SKM-1 (cell line): ENCODE measurements at regions not wholly inside any gene's neighbourhood (a gene's known extent, or its start where the extent isn't known, plus 50 kb on each side); places are given as distances from the start of the nearest gene placed in this dataset.

ENCODE experiments used
- DNase-seq: peaks from one replicate; lab custom pipeline; 2025; ENCODE audit not compliant: unreplicated experiment; lab: John Stamatoyannopoulos, UW

DNA sequence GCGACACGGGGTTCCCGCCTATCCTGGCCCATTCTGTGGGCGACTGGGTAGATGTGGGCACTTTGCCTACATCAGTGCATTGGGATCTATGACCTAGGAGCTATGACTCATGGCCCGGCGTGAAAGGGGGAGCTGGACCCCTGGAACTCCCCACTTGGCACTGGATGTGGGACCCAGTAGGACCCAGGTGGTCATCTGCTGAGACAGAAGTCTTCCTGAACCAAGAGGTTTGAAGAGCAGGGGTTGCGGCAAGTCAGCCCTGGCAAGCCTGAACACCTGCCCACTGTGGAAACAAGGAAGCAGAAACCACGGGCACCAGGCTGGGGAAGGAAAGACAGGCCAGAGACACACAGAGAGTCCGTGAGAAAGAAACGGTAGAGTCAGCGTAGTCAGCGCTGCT lies 656.7 kb downstream of the AJAP1 start:
- no peak for DNase-seq

DNA sequence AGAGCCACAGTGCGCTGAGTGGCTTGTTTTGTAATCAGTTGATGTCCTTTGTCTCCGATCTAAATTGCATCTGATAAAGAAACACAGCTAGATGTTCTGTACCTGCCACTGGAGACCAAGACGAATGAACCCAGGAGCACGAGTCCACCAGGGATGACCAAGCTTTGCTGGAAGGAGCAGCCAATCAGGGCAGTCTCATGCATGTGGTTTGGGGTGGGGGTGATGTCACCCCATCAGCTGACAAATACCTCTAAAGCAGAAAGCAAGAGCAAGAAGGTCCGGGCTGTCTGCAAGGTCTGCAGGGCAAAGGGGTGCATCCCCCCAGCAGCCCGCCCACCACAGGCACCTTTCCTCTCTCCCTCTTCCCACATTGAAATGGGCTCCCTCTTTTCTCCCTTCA lies 653.8 kb downstream of the AJAP1 start:
- DNase-seq, result no peak

DNA sequence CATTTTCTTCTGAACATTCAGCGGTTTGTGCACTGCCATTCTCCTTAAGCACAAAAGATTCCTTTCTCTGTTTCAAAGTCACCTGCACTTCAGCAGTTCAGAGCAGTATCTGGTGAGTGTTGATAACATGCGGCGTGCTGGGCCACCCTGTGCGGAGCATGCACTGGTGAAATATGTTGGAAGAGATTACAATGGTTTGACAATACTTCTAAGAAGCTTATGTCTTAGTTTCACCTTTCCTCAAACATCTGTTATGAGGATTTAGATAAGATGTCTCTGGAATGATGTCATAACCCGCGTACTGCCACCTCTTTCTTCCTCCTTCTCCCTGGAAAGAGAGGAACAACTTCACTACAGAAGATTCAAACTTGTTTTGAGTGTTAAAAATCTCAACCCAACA lies 650.3 kb downstream of the AJAP1 start:
- no peak for DNase-seq

DNA sequence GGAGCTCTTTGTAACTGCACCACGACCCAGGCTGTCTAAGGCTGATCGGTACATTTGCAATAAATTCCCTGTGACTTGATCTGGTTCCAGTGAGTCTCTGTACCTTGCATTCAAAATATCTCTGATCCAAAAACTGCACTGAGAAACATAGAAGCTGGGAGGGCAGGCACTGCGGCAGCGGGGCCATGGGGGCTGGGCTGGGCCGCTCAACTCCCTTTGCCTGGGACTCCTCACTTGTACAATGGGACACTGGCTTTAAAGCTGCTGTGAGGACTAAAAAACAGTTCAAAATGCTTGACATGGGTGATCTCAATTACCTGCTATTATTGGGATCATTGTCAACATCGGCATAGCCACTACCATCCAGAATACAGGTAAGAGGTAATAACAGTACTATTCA lies 644.0 kb downstream of the AJAP1 start:
- DNase-seq, result no peak

DNA sequence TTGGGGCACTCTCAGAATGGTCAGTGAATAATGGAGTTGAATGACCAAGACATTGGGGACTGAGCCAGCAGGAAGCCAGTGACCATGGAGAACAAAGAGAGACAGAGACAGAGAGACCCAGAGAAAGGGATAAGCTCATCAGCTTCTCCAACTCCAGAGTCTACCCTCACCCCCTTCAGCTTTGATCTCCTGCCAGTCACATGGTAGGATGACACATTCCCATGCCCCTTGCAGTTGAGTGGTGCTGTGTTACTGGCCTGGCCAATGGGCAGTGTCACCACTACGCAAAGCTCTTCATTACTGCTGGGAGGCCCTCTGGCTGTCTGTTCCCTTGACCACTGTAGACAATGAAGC lies 643.5 kb downstream of the AJAP1 start:
- DNase-seq, result no peak

DNA sequence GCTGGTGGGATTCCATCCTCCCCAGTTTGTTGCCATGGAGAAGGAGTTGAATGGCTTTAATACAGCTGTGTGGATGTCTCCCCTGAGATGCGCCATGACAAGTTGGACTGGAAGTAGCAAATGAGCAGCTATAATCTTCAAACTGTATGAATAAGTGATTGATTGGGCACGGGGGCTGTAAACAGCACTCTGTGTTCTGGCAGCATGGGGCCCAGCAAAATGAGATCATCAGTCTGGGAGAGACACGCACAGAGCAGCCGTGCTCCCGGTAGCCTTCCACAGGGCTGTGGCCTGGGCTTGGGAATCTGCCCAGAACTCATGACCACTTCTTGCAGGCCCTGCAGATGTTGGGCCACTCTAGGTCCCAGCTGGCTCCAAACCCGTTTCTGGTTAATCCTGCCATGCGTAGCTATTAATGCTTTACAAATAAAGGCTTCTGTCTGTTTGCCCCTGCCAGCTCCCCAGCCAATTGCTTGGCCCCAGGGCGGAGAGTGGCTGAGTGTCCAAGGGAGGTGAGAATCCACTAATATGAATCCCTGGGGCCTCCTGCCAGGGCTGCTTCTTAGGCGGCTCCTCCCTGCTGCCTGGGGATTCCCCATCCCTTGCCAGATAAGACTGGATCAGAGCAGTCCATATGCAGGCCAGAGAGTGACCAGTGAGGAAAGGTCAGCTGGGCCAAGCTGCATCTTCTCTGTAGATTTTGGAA lies 642.9 kb downstream of the AJAP1 start:
- DNase-seq, result no peak

DNA sequence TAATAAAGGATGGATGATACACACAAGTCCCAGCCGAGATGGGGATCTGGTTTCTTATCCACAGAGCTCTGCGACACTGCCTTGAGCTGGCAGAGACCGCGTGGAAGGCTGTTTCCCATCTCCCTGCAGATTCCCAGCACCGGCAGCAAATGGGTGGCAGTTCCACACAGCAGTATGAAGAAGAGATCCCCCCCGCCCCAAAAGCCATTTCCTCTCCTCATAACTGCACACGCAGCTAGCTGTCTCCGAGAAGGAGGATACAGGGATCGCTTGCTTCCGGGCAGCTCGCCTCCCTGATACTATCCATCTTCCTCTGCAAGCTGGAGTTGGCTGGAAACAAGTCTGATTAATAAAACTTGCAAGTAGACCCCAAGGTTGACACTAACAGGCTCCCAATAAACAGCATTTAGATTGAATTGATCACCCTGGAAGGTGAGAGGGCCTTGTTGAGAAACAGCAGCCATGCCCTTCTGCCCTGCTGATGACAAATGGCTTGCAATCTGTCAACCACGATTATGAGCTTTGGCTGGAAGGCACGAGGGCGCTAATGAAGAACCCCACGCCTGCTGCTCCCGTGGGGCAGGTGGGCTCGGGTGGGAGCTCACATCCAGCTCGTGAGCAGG lies 642.3 kb downstream of the AJAP1 start:
- no peak for DNase-seq

DNA sequence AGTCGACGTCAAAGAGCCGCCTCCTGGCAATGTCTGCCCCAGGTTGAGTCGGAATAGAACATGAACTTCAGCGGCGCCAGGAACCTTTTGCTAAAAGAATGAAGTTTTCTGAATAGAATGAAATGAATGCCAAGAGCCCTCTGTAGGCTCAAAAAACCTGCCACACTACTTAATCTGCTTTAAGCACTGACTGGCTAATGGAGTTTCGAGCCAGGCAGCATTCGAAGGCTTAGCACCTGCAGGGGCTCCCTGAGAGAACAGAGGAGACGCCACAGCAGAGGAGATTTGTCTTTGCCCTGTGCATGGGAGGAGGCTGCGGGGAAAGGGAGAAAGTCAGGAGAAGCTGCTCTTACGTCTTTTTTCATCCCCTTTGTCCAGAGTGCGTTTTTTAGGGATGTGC lies 641.7 kb downstream of the AJAP1 start:
- no peak for DNase-seq

DNA sequence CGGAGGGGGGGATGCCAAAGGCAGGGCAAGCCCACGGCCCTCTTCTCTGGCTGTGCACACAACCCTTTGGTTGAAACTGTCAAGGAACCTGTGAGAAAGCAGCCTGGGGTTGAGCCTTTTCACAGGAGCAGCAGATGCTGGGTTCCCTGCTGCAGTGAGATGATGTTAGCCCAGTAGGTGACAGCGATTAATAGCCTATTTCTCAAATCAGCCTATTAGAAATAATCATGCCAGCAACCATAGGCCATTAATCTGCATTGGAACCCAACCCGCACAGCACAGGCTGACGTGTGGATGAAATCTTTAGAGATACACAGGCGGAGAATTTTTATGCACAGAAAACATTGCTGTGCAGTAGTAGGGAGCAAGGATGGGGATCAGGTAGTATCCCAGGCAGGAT lies 637.5 kb downstream of the AJAP1 start:
- DNase-seq, result no peak

DNA sequence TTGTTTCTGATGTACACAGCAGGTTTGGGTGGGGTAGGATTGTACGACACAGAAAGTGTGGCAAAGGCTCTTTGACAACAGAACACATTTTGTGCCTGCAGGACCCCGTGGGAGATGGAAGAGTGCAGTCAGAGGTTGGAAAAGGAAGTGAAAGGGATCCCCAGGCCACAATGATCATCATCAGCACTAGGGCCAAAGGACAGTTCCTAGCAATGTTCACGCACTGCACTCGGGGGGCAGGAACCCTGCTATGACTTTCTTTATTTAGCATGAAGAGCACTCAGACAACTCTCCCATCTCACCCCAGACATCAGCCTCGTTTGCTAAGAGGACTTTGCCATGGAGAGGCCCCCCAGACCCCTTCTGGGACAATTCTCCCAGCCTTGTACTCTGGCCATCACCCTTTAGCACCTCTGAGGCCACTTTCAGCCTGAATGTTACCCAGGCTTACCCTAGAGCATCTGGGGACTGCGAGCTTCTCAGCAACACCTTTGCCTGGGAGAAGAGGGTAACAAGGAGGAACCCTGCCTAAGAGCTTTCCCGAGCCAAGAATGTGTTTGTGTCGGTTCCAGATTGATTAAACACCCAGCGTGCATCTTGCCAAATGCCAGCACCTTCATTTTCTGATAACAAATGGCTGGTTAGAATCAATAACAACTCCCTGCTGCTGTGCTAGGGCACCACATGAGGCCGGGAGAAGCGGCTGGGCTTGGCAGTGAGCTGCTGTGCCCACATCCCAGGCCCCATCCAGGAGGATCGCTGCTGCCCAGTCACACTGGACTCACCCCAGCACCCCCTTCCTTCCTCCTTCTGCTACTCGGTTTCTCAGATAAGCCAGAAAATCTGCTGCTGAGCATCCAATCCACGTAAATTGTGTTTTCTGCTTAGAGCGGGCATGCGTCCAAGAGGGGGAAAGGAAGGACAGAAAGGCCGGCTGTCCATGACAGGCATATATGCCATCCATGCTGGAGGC lies 633.1 kb downstream of the AJAP1 start:
- DNase-seq, result no peak

DNA sequence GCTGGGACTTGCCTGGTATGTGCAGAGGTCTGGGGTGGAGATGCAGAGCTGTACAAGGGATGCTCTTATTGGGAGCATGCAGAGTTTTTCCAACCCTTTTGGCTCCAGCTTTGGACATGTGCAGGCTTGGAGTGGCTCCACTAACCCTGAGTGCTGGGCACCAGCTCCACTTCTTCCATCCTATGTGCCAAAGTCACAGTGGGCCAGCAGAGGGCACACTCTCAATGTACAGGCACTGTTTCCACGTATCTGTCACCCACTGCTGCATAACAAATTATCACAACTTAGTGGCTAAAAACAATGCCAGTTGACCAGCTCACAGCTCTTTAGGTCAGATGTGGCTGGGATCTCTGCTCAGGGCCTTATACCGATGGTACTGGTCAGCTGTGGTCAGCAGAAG lies 631.8 kb downstream of the AJAP1 start:
- no peak for DNase-seq

DNA sequence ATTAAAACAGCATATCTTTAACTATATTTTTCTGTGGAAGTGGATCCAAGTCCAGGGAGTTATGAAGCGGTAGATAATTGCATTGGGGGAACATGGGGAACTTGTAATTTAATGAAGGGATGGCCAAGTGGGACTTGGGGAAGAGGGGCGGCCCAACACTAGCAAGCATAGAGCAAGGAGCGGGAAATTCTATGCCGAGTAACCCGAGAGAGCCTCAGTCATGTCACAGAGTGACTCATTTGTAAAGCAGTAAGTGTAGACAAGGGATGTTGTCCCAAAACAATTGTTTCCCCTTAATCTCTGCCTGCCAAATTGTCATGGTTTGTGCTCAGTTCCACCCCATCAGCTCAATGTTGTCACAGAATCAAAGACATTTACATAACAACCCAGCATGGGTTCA lies 620.1 kb downstream of the AJAP1 start:
- DNase-seq, result no peak

DNA sequence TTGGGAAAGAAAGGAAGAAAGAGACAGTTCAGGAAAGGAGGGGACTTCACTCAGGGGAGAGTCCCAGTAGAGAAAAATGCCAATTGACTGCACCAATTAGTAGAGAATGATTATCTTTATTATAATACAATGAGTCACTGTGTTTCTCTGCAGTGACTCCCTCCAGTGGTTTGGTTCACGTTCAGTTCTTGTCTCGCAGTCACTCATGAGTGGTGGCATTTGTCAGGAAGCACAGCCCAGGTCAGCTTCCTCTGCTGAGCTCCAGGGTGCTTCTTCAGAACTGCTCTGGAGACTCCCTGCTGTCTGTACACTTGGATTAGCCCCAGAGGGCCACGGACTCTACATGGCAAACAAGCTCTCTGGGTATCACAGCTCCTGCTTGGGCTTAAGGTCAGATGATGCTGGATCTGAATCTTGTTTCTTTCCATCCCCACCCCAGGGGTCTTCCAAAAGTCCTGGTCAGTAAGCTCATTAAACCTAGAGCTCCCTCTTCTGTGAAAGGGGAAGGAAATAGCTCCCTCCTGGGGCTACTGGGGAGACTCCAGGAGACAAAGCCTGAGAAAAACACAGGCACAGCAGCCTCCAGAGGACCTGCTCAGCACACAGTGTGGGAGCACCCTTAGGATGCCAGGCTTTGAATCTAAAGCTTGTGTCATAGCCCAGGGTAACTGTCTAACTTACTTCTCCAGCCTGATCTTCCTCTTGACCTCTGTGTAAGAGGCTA lies 619.0 kb downstream of the AJAP1 start:
- DNase-seq, result no peak

DNA sequence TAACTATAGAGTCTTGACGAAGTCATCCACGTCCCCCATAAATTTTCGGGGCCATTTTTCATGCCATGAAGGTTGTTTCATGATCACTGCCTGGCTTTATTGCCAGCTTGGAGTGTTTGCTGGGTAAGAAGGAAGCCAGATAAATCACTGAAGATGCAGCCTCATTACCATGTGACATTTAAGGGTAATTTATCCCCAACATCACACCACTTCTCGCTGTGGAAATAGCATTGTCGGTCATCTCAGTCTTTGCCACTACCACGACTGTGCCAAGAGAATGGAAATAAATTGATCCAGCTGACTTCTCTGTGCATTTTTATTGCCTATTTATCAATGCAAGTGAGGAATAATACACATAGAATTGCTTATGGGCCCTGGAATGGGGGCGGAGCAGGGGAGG lies 617.9 kb downstream of the AJAP1 start:
- DNase-seq, result no peak

DNA sequence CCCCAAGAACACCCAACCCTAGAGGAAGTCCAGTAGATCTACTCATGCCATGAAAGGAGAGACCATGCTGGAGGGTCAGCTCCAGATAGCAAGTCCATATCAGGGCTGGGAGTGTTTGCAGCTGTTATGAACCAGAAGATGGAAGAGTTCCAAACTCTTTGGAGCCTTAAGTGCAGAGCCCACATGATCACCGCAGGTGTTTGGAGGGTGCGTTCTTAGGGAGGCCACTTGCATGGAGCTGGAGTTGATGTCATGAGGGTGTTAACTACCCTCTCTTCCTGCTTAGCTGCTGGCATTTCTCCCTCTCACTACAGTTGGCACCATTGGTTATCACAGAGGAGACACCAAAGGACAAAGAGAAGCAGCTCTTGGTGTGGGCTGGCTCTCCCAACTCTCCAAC lies 616.9 kb downstream of the AJAP1 start:
- DNase-seq, result no peak

DNA sequence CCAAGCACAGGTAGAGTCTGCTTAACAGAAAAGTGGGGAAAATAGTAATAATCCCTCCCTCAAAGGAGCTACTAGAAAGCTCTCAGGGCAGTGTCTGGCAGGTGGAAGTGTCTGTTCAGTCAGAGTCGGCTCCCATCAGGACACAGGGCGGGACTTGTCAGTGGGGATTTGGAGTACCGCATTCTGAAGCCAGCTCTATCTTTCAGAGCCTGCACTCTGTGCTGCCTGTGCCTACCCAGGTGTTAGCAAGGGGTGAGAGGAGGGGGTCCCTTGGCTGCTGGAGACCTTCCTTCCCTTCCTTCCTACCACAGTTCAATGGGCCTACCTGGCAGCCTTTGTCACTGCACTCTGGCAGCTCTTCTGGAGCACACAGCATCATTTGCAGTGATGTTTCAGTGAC lies 615.5 kb downstream of the AJAP1 start:
- DNase-seq, result no peak

DNA sequence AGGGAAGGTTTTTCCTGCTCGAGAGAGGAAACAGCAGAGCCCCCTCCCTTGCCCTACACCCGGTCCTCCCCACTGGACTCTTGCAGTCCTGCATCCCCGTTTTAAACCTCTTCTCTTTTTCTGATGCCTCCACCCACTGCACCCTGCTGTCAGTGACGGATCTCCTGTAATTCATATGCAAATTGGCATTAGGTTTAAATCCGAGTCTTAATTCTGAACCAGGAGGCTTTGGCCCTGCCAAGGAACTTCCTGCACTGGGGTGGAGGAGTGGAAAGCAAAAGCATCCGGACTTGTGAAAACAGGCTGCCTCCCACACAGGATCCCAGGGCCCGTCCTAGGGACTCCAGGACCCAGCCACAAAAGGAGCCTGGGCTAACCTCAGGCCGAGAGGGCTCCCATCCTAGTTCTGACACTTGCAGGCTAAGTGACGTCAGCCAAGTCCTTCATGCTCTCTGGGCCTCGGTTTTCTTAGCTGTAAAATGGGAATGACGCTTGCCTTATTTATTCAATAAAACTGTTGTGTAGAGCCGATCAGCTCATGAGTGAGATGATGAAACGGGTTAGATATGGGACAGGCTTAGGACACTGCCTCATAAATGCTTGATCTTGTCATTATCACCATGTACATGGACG lies 613.3 kb downstream of the AJAP1 start:
- DNase-seq, result no peak

DNA sequence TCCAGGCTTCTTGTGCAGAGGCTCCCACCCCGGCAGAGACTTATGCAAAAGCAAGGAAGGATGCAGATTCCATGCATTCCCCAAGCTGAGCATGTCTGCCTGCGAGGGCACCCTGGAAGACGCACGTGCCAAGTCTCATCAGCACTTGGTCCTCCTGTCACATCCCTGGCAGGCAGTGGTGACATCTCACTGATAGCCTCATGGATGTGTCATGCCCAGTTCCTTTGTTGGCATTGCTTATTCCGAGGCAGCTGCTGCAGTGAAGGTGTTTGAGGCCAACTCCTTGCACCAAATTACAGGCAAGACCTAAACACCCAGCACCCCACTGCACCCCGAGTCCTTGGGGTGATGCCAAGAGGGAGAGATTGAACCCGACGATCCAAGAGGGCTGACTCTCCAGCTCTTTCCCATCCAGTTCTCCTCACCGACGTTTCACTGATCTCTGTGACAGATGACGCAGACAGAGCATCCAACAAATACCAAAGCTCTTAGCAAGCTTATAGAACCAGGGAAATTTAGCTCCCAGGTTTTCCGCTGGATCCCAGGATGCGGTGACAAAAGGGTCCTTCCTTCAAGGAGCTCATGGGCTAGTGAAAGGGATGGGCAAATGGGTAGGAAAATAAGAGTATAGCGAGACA lies 611.1 kb downstream of the AJAP1 start:
- DNase-seq, result no peak

DNA sequence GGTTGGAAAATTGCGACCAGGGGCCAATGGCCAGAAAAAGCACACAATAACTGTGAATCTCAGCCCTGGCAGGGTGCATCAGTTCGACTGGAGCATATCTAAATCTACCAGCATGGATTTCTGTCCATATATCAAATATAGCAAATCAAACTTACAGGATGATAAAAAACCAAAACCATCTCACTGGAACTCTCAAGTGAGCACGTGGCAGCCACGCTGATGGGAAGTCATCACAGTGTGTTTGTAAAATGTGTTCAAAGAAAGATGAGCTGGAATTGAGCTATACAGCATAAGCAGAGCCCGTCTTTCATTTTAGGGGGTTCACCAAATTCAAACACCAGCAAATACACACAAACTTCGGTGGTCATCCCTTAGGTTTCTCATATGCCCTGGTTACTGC lies 610.1 kb downstream of the AJAP1 start:
- no peak for DNase-seq

DNA sequence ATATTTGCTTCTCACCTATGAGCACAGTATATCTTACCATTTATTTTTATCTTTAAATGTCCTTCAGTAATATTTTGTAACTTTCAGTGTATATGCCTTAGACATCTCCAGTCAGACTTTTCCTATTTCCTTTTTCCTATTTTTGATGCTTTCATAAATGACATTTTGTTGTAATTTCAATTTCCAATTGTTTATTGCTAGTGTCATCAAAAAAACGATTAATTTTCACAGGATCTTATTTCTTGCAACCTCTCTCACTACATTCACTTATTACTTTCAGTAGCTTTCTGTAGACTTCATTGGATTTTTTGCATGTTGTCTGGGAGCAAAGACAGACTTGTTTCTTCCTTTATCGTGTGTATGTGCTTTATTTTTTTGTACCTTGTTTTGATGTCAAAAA lies 602.4 kb downstream of the AJAP1 start:
- DNase-seq, result no peak

DNA sequence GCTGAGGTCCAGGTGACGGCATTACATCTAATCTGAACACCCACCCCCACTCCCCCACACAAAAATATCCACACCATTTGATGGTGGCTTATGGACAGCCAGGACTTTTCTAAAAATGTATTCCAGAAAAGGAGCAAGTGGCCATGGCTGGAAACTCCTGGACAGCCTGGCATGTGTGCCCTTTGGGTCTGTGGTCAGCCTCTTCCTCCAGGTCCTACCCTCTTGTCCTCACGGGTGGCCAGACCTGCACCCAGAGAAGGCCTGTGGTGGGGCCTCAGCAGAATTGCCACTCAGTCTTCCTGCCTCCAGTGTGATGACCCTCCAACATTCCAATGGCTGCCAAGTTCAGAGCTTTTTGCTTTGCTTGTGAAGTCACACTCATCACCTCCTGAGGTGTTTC lies 600.6 kb downstream of the AJAP1 start:
- no peak for DNase-seq
